ENCODE measurements at regions not wholly inside any gene's neighbourhood (a gene's known extent, or its start where the extent isn't known, plus 50 kb on each side); places are given as distances from the start of the nearest gene placed in this dataset.

GRCh38 chr14:85438001-85438400, 91.9 kb upstream of the FLRT2 start:
- H3K27ac ChIP-seq (replicated peaks), result no peak overlapping the region
- DNase-seq (ENCODE audit: low read depth in 1 of 2, low spot score in 1 of 2), result no peak
- no peak for TF ChIP-seq CTCF (IDR thresholded peaks at IDR 0.05; ENCODE audit: insufficient read depth, low read length)
- TF ChIP-seq POLR2AphosphoS5 (IDR thresholded peaks at IDR 0.05; ENCODE audit: low read depth), result no peak
- TF ChIP-seq SPI1 (IDR thresholded peaks at IDR 0.05; ENCODE audit: borderline replicate concordance, low read depth), result no peak
- TF ChIP-seq GABPA (IDR thresholded peaks at IDR 0.05; ENCODE audit: low read depth), result no peak
- no peak for TF ChIP-seq REST (IDR thresholded peaks at IDR 0.05; ENCODE audit: insufficient replicate concordance, low read depth)
- no peaks in the 10 kb centered on the region for H3K27me3 ChIP-seq (ENCODE audit: insufficient read depth, poor library complexity, severe bottlenecking)
- no peak overlapping the region for H3K4me3 ChIP-seq (replicated peaks; ENCODE audit: insufficient read depth, low read length)

GRCh38 chr14:85438481-85438942, 91.4 kb upstream of the FLRT2 start:
- Histone ChIP-seq H3K4me3 (replicated peaks; ENCODE audit: insufficient read depth, low read length) (no peak overlapping the region), H3K27ac (replicated peaks) (no peak overlapping the region), H3K27me3 (ENCODE audit: insufficient read depth, poor library complexity, severe bottlenecking) (no peaks in the 10 kb centered on the region)
- no peak for DNase-seq (ENCODE audit: low read depth in 1 of 2, low spot score in 1 of 2)
- TF ChIP-seq REST (IDR thresholded peaks at IDR 0.05; ENCODE audit: insufficient replicate concordance, low read depth), result no peak

- DNase-seq (ENCODE audit: low read depth in 1 of 2, low spot score in 1 of 2), result no peak
- no peak overlapping the region for H3K27ac ChIP-seq (replicated peaks)
- TF ChIP-seq CTCF (IDR thresholded peaks at IDR 0.05; ENCODE audit: insufficient read depth, low read length) (no peak), SPI1 (IDR thresholded peaks at IDR 0.05; ENCODE audit: borderline replicate concordance, low read depth) (no peak), GABPA (IDR thresholded peaks at IDR 0.05; ENCODE audit: low read depth) (no peak), REST (IDR thresholded peaks at IDR 0.05; ENCODE audit: insufficient replicate concordance, low read depth) (no peak), POLR2AphosphoS5 (IDR thresholded peaks at IDR 0.05; ENCODE audit: low read depth) (no peak)
- no peak overlapping the region for H3K4me3 ChIP-seq (replicated peaks; ENCODE audit: insufficient read depth, low read length)
- no peaks in the 10 kb centered on the region for H3K27me3 ChIP-seq (ENCODE audit: insufficient read depth, poor library complexity, severe bottlenecking)
These were observed 90.1 kb upstream of the FLRT2 start for GRCh38 chr14:85439696-85440328.
